EH (cell line): ENCODE measurements at regions not wholly inside any gene's neighbourhood (a gene's known extent, or its start where the extent isn't known, plus 50 kb on each side); places are given as distances from the start of the nearest gene placed in this dataset.

ENCODE experiments used
- DNase-seq: peaks from one replicate; pipeline ENCODE4 v3.0.0-alpha.2; 2015; ENCODE audit warnings: low read depth

DNA sequence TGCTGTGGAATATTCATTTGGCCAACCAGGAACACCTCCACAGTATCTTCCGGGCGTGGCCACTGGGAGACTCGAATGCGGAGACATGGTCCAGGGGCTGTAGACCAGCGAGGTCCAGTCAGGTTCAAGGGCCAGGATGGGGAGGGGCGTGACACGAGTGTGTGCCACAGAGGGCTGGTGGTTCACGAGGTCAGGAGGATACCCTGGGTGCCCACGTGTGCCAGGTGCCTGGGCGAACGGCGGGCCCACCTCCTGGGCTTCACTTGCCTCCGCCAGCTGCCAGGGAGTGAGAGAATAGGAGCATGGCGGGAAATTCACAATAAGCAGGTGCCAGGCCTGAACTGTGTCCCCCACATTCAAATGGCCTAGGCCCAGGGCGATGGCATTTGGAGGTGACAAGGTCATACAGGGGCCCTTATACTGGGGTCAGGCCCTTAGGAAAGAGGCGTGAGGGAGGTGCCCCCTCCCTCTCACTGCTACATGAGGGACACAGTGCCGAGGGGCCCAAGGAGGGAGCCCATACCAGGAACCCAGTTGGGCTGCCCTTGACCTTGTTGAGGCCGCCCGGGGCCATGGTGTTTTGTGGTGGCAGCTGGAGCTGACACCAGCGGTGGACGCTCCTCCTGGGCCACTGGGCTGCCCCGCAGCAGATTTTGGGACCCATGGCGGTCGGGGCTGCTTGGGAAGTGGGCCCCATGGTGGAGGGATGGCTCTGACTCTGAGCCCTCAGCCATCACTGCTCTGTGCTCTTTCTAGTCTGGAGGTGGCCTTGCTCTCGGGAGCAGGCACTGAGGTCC lies 1268.9 kb downstream of the BRD1 start:
- no peak for DNase-seq

- DNase-seq: no peak
Measured at GRCh38 chr22:48558016-48558415, 1269.7 kb downstream of the BRD1 start.

GRCh38 chr22:48557473-48557872 lies 1270.2 kb downstream of the BRD1 start:
- no peak for DNase-seq

- DNase-seq: no peak
Measured at GRCh38 chr22:48556751-48557150, 1270.9 kb downstream of the BRD1 start.

DNA sequence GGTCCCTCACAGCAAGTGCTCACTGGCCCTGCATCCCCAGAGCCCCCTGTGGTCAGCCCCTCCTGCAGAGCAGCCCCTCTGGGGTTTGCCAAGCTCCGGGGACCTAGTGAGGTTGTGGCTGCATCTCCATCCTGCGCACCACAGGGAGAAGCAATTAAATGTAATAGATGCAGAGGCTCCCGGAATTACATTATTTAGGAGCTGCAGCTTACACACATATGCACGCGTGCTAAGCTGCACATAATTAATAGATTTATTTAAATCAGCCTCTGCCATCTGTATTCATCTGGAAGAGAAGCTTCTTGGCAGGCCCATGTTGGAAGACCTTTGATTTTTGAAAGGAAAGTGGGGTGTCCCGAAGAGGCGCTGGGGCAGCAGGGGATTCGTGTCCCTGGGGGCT lies 1271.5 kb downstream of the BRD1 start:
- no peak for DNase-seq

DNA sequence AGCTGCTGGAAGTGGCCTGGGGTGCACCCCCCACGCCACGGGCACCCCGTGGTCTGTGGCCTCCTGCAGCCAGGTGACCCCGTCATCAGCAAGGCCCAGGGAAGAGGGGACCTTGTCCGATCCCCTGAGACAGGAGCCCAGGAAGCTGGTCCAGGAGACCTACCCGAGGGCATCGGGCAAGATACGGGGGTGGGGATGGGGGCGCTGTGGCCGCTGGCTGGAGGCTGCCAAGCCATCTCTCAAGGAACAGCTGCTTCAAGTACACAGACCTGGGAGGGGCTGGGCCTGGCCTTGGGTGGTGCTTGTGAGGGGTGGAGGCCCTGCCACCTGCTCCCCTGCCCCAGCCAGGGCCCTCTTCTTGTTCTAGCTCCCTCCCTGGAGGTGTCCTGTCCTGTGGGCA lies 1272.1 kb downstream of the BRD1 start:
- no peak for DNase-seq

- DNase-seq: no peak
Measured at GRCh38 chr22:48554893-48555572, 1272.6 kb downstream of the BRD1 start.

- no peak for DNase-seq
Measured at GRCh38 chr22:48553694-48554308, 1273.9 kb downstream of the BRD1 start.

DNA sequence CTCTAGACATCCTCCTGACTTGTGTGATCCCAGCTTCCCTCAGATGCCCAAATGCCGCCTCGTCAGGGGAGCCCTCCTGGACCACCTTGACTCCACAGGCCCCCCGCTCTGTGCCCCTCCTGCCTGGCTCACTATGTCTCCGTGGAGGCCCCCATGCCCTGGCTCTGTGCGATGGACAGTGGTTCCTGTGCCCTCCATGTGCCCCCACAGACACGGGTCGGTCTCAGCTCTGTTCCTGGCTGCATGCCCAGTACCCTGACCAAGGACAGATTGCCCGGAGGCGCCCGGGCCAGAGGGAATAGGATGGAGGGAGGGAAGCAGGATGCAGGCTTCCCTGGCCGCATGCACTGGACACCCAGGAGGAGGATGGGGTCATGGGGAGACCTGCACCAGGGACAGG lies 1274.6 kb downstream of the BRD1 start:
- no peak for DNase-seq

- no peak for DNase-seq
Measured at GRCh38 chr22:48551716-48552268, 1275.9 kb downstream of the BRD1 start.

DNA sequence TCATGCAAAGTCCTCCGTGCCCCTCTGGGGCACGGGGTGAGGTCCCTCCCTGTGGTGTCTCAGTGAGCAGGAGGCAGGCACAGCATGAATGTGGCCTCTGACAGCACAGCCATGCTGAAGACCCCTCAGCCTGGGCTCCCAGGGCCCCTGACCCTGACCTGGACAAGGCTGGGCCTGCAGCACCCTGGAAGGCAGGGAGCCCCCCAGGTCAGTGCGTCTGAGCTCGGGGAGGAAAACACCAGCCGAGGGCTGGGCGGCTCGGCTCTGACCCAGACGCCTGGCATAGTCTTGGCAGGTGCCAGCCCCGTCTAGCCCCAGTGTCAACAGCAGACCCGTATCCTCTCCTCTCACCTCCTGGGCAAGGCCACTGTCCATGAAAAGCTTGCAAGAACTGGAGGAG lies 1276.6 kb downstream of the BRD1 start:
- DNase-seq: no peak

- DNase-seq: no peak
Measured at GRCh38 chr22:48548391-48548790, 1279.3 kb downstream of the BRD1 start.

- DNase-seq: no peak
Measured at GRCh38 chr22:48547971-48548370, 1279.7 kb downstream of the BRD1 start.

DNA sequence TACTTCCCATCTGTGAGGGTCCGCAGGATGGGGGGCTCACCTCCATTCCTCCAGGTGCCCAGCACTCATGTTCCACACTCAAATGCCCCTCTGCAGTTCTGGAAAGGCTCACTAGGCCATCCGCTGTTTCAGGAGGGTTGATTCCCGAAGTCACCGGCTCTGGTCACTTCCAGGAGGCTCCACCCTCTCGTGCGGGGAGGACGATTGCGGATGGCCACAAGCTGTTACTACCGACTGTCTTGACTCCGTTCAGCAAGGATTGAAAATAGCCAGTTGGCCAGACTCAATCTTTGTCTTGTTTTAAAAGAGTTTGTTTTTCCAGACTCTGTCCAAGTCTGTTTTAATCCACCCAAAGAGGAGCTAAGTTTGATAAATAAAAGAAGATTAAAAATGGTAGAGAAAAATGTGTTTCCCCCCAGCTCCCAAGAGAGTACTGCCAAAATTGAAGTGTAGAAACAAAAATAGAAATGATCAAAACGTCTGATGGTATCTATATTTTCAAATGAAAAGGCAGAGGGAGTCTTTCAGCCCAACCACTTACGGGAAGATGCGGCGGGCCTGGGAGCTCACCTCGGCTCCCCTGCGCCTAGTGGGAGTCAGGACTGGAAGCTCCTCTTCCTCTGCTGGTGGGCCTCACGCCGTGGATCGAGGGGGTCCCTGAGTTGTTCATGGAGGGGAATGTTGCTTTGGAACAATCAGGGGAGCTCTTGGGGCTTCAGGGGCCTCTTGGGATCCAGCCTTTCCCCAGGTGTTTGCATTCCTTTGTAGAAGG lies 1280.8 kb downstream of the BRD1 start:
- DNase-seq: no peak

DNA sequence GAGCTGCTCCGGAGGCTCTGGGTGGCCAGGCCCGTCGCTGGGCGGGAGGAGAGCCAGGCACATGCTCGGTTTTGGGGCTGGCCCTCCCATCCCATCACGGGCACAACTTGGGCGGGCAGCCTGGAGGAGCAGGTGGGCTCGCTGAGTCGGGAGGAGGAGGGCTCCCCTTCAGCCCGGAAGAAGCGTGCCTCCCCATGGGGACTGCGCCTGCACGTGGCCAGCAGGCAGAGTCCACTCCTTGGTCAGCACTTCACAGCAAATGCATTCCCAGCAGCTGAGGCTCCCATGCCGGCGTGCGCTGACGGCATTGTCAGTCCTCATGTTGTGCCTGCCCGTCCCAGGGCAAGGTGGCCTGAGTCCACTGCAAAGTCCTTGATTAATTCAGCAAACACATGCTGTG lies 1281.7 kb downstream of the BRD1 start:
- DNase-seq: no peak

DNA sequence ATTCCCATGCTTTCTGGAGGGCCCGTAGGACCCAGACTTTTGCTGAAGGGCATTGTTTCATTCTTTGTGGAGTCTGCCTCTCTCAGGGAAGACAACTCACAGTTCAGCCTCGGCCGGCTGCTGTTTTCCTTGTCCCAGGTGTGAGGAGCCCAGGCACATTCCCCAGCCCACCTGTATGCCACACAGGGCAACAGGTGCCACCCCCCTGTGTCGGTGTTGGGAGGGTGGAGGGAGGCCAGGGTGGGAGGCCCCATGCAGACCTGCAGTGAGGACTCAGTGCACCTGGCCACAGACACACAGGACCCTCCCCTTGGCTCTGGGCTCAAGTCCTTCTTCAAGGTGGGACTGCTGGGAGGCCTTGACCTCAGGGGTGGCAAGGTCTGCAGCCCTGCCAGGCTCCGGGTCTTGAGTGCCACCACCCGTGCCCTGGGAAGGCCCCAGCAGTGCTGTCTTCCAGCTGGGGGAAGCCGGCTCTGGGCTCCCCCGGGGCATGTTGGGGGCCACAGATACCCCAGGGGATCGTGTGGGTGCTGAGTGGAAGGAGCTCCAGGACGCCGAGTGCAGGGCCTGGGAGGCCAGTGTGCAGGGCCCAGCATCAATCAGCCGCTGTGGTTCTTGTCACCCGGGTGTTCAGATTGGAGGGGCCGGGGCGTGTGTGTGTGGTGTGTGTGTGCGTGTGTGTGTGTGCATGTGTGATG lies 1286.1 kb downstream of the BRD1 start:
- DNase-seq: no peak

- no peak for DNase-seq
Measured at GRCh38 chr22:48539261-48539660, 1288.4 kb downstream of the BRD1 start.

DNA sequence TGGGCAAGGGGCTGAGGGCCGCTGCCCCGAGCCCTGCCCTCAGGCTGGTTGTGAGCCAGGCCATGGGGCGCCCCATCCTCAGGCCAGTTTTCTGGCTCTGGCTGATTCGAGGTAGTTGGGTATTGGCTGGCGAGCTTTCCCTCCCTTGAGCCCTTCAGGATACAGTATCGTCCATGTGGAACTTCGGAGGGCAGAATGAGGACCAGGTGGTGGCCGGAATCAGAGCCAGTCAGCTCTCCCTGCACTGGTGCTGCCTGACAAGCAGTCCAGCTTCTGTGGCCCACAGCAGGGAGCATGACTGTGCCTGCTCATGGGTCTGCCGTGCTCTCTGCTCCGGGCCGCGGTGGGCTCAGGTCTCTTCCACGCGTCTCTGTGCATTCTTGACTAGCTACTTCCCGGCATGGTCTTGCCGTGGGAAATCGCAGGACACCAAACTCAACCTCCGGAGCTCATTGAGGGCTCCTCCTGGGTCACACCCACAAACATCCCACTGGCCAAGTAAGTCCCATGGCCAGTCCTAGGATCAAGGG lies 1289.3 kb downstream of the BRD1 start:
- no peak for DNase-seq

- DNase-seq: no peak
Measured at GRCh38 chr22:48537343-48537680, 1290.4 kb downstream of the BRD1 start.

GRCh38 chr22:48536541-48537342 lies 1290.9 kb downstream of the BRD1 start:
- no peak for DNase-seq
